ENCODE measurements at regions not wholly inside any gene's neighbourhood (a gene's known extent, or its start where the extent isn't known, plus 50 kb on each side); places are given as distances from the start of the nearest gene placed in this dataset.

- no peak for TF ChIP-seq POLR2AphosphoS5 (IDR thresholded peaks at IDR 0.05; ENCODE audit: low read depth, low read length)
- TF ChIP-seq POLR2A (IDR thresholded peaks at IDR 0.05; ENCODE audit: low read depth, low read length) = no peak
- TF ChIP-seq TAF1 (IDR thresholded peaks at IDR 0.05; ENCODE audit: low read depth, low read length) = no peak
Measured at GRCh38 chr19:5259750-5260149, 80.9 kb downstream of the PTPRS start.

Data from GM12891 (cell line).